IMR-90 (cell line): ENCODE measurements at regions not wholly inside any gene's neighbourhood (a gene's known extent, or its start where the extent isn't known, plus 50 kb on each side); places are given as distances from the start of the nearest gene placed in this dataset.

Source experiments
- ATAC-seq: fragments of 200-7000 bp; cut with Tn5 transposase; 2 replicates; pipeline ENCODE4 v1.9.1; 2020; ENCODE audit warnings: low read depth, mild to moderate bottlenecking, moderate library complexity
- BruUV-seq: library from RNA; stranded (reverse); fragments of 400-500 nt; replicated peaks from 2 replicates; lab custom pipeline; 2021; lab: Mats Ljungman, UMichigan
- CTCF ChIA-PET: fragments of 300-600 bp; formaldehyde crosslinking; extraction: SDS; loops from one replicate; lab custom pipeline; 2021; ENCODE audit warnings: antibody characterized with exemption; lab: Yijun Ruan, JAX
- POLR2A ChIA-PET: fragments of 300-600 bp; sonication (Branson Sonifier 250); formaldehyde crosslinking; loops from one replicate; lab custom pipeline; 2022; ENCODE audit warnings: antibody characterized with exemption; ENCODE audit not compliant: unreplicated experiment; lab: Charles Lee
- DNase-seq: peaks from one replicate; pipeline ENCODE4 v3.0.0; 2013
- H2AFZ ChIP-seq: replicated peaks from 2 replicates; pipeline ENCODE3; 2013; ENCODE audit warnings: low read length, mild to moderate bottlenecking; ENCODE audit not compliant: poor library complexity
- H2AK5ac ChIP-seq: 2 replicates; pipeline ENCODE4 v1.6.1; 2013; ENCODE audit warnings: low read depth, low read length, inconsistent platforms
- H2AK9ac ChIP-seq: replicated peaks from 2 replicates; pipeline ENCODE3; 2013; ENCODE audit warnings: mild to moderate bottlenecking, low read depth, low read length, moderate library complexity; ENCODE audit not compliant: poor library complexity
- H2BK120ac ChIP-seq: 2 replicates; pipeline ENCODE4 v1.6.1; 2013; ENCODE audit warnings: low read depth, low read length, inconsistent platforms
- H2BK15ac ChIP-seq: 3 replicates; pipeline ENCODE4 v1.6.1; 2013; ENCODE audit warnings: low read depth, low read length, inconsistent platforms
- H2BK20ac ChIP-seq: 2 replicates; pipeline ENCODE4 v1.6.1; 2013; ENCODE audit warnings: low read depth, mild to moderate bottlenecking, inconsistent platforms, low read length, moderate library complexity
- H2BK5ac ChIP-seq: 2 replicates; pipeline ENCODE4 v1.6.1; 2013; ENCODE audit warnings: mild to moderate bottlenecking, low read depth, low read length, inconsistent platforms; ENCODE audit not compliant: poor library complexity, severe bottlenecking
- H3K14ac ChIP-seq: replicated peaks from 2 replicates; pipeline ENCODE4 v1.6.1; 2013; ENCODE audit warnings: low read depth, low read length, inconsistent platforms
- H3K18ac ChIP-seq: 2 replicates; pipeline ENCODE4 v1.6.1; 2013; ENCODE audit warnings: low read depth, low read length, control low read depth
- H3K23ac ChIP-seq: 2 replicates; pipeline ENCODE4 v1.6.1; 2013; ENCODE audit warnings: low read depth, low read length, inconsistent platforms
- H3K27ac ChIP-seq: 2 replicates; pipeline ENCODE4 v1.5.1; 2013; ENCODE audit warnings: mild to moderate bottlenecking, control low read depth, low read length; ENCODE audit not compliant: insufficient read depth
- H3K27me3 ChIP-seq: 2 replicates; pipeline ENCODE4 v1.6.1; 2013; ENCODE audit warnings: low read length; ENCODE audit not compliant: control insufficient read depth, insufficient read depth
- H3K36me3 ChIP-seq: 2 replicates; pipeline ENCODE4 v1.6.1; 2013; ENCODE audit warnings: low read length, mixed read lengths; ENCODE audit not compliant: control insufficient read depth, insufficient read depth
- H3K4ac ChIP-seq: 2 replicates; pipeline ENCODE4 v1.6.1; 2013; ENCODE audit warnings: low read depth, low read length, inconsistent platforms
- H3K4me1 ChIP-seq: 2 replicates; pipeline ENCODE4 v1.6.1; 2013; ENCODE audit warnings: low read length, mixed read lengths; ENCODE audit not compliant: control insufficient read depth, insufficient read depth
- H3K4me2 ChIP-seq: 2 replicates; pipeline ENCODE4 v1.6.1; 2013; ENCODE audit warnings: low read depth, mild to moderate bottlenecking, control low read depth, low read length, moderate library complexity
- H3K4me3 ChIP-seq: 2 replicates; pipeline ENCODE4 v1.5.1; 2013; ENCODE audit warnings: low read depth, mild to moderate bottlenecking, control low read depth, low read length, moderate library complexity; ENCODE audit not compliant: insufficient read depth
- H3K56ac ChIP-seq: 2 replicates; pipeline ENCODE4 v1.6.1; 2013; ENCODE audit warnings: low read length, inconsistent platforms; ENCODE audit not compliant: insufficient read depth; ENCODE audit errors: extremely low read depth
- H3K79me1 ChIP-seq, 2 experiments: 2 replicates each; pipeline ENCODE4 v1.6.1; 2013; ENCODE audit warnings: low read length in 2 of 2, inconsistent platforms in 1 of 2, low read depth in 1 of 2
- H3K9ac ChIP-seq: 2 replicates; pipeline ENCODE4 v1.6.1; 2013; ENCODE audit warnings: low read depth, low read length, control low read depth
- H3K9me1 ChIP-seq: 2 replicates; pipeline ENCODE4 v1.6.1; 2013; ENCODE audit warnings: low read length, inconsistent platforms; ENCODE audit not compliant: insufficient read depth
- H3K9me3 ChIP-seq: 2 replicates; pipeline ENCODE4 v1.6.1; 2013; ENCODE audit warnings: low read length; ENCODE audit not compliant: control insufficient read depth, insufficient read depth
- H4K20me1 ChIP-seq: 2 replicates; pipeline ENCODE4 v1.6.1; 2013; ENCODE audit warnings: low read length, inconsistent platforms; ENCODE audit not compliant: insufficient read depth
- H4K5ac ChIP-seq: 2 replicates; pipeline ENCODE4 v1.6.1; 2013; ENCODE audit warnings: mild to moderate bottlenecking, low read depth, low read length, control low read depth
- H4K8ac ChIP-seq, 2 experiments: 2 replicates each; pipeline ENCODE4 v1.6.1; 2013; ENCODE audit warnings: low read depth in 2 of 2, low read length in 2 of 2, control low read depth in 1 of 2, inconsistent platforms in 1 of 2
- H4K91ac ChIP-seq: 2 replicates; pipeline ENCODE4 v1.6.1; 2013; ENCODE audit warnings: low read depth, low read length, inconsistent platforms; ENCODE audit not compliant: insufficient read depth
- BHLHE40 ChIP-seq: fragments of 150-350 bp; IDR thresholded peaks from 2 replicates; pipeline ENCODE4 v1.6.1; 2016; ENCODE audit warnings: mild to moderate bottlenecking, low read depth, low read length
- CEBPB ChIP-seq: IDR thresholded peaks from 2 replicates; pipeline ENCODE4 v1.6.1; 2012; ENCODE audit warnings: low read depth, low read length, improper control_type of control experiment
- CHD1 ChIP-seq: IDR thresholded peaks from 2 replicates; pipeline ENCODE4 v1.6.1; 2012; ENCODE audit warnings: low read depth, low read length, improper control_type of control experiment
- FOS ChIP-seq: fragments of 150-350 bp; IDR thresholded peaks from 2 replicates; pipeline ENCODE4 v1.6.1; 2016; ENCODE audit warnings: low read depth, low read length
- MAFK ChIP-seq: IDR thresholded peaks from 2 replicates; pipeline ENCODE4 v1.6.1; 2012; ENCODE audit warnings: low read depth, low read length, improper control_type of control experiment
- MAZ ChIP-seq: IDR thresholded peaks from 2 replicates; pipeline ENCODE4 v1.6.1; 2012; ENCODE audit warnings: low read depth, mild to moderate bottlenecking, low read length, improper control_type of control experiment, moderate library complexity, borderline replicate concordance
- MXI1 ChIP-seq: IDR thresholded peaks from 2 replicates; pipeline ENCODE4 v1.6.1; 2012; ENCODE audit warnings: low read depth, mild to moderate bottlenecking, low read length, moderate library complexity, borderline replicate concordance
- NFE2L2 ChIP-seq: fragments of 150-350 bp; IDR thresholded peaks from 2 replicates; pipeline ENCODE4 v1.6.1; 2016; ENCODE audit warnings: low read depth, mild to moderate bottlenecking, low read length
- POLR2A ChIP-seq: IDR thresholded peaks from 2 replicates; pipeline ENCODE4 v1.6.1; 2012; ENCODE audit warnings: mild to moderate bottlenecking, low read depth, low read length
- RAD21 ChIP-seq: IDR thresholded peaks from 2 replicates; pipeline ENCODE4 v1.6.1; 2012; ENCODE audit warnings: low read length, improper control_type of control experiment
- RCOR1 ChIP-seq: IDR thresholded peaks from 2 replicates; pipeline ENCODE4 v1.6.1; 2012; ENCODE audit warnings: mild to moderate bottlenecking, low read length, improper control_type of control experiment; ENCODE audit not compliant: insufficient replicate concordance
- RFX5 ChIP-seq: IDR thresholded peaks from 2 replicates; pipeline ENCODE4 v1.8.0; 2012; ENCODE audit warnings: low read depth, mild to moderate bottlenecking, low read length, moderate library complexity
- SMC3 ChIP-seq: fragments of 150-350 bp; IDR thresholded peaks from 2 replicates; pipeline ENCODE4 v1.6.1; 2016; ENCODE audit warnings: low read depth, mild to moderate bottlenecking, antibody characterized with exemption, low read length, moderate library complexity
- WGBS, 2 experiments: methylation state at CpG; one replicate each; pipeline versions ENCODE4 v1.1.5 to v1.1.7; 2013; ENCODE audit warnings: missing lambda C conversion rate in 2 of 2; ENCODE audit not compliant: insufficient read length in 1 of 2; ENCODE audit errors: extremely low coverage in 2 of 2; 5-methylcytosine and 5-hydroxymethylcytosine counted together
- dilution Hi-C: fragments of 300-500 bp; cut with HindIII; formaldehyde crosslinking; loops from one replicate; pipeline ENCODE4 v1.14.3; 2018; ENCODE audit warnings: low sequenced_read_pairs; ENCODE audit not compliant: unreplicated experiment
- in situ Hi-C: fragments of 300-500 bp; cut with MboI; formaldehyde crosslinking; loops from 3 replicates; pipeline ENCODE4 v1.14.3; 2019; ENCODE audit warnings: low sequenced_read_pairs, inconsistent platforms, mixed read lengths
- intact Hi-C: fragments of 100-400 bp; cut with micrococcal nuclease; formaldehyde crosslinking; loops from 2 replicates; pipeline ENCODE4 v1.10.0; 2022
- TF ChIP-seq, protein P1 (sequence below): conservative IDR thresholded peaks from 2 replicates; pipeline ENCODE4 v1.5.1; 2012; ENCODE audit warnings: mild to moderate bottlenecking, low read depth, low read length, improper control_type of control experiment
- TF ChIP-seq, protein P2 (sequence below): fragments of 150-350 bp; IDR thresholded peaks from 2 replicates; pipeline ENCODE4 v1.6.1; 2017; ENCODE audit warnings: mild to moderate bottlenecking, antibody characterized with exemption, low read length, low read depth
- TF ChIP-seq, protein P3 (sequence below): fragments of 150-350 bp; IDR thresholded peaks from 2 replicates; pipeline ENCODE4 v1.6.1; 2016; ENCODE audit warnings: low read depth, mild to moderate bottlenecking, low read length, moderate library complexity, borderline replicate concordance

DNA sequence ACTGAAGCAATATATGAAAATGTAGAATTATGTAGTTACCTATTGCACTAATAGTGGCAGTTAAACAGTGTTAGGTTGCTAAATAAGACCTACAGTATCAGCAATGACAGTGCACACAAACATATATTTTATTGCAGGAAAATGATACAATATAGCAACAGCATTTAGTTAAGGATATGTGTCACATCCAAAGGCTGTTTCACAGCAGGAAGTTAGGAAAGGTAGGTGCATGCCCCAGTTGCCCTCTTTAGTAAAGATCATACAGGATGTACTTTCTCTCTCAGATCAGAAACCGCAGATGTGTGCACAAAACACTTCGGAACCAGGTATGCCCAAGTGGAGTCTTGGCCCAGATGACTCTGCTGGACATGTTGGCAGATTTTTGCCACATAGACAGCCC lies 444.1 kb downstream of the XIRP2 start:
- Histone ChIP-seq H3K56ac (no peak overlapping the region), H3K36me3 (no peaks in the 10 kb centered on the region), H3K9me1 (0 out of 2 replicates have a peak, but pooled peaks cover 3% of the 10 kb centered on the region), H2BK120ac (no peak overlapping the region), H3K9ac (no peak overlapping the region), H4K91ac (no peak overlapping the region), H3K18ac (no peak overlapping the region), H2AK5ac (no peak overlapping the region), H4K20me1 (no peaks in the 10 kb centered on the region), H3K4ac (no peak overlapping the region), H3K9me3 (no peaks in the 10 kb centered on the region; the same call in 1 of the 2 replicates), H3K27me3 (no peaks in the 10 kb centered on the region), H3K14ac (no peak overlapping the region), H3K23ac (no peak overlapping the region), H3K79me1 (no peaks in the 10 kb centered on the region), H3K4me1 (no peaks in the 10 kb centered on the region), H4K8ac (no peak overlapping the region), H2BK20ac (no peak overlapping the region), H4K5ac (no peak overlapping the region), H2BK5ac (no peak overlapping the region), H2BK15ac (no peak overlapping the region), H3K27ac (no peak overlapping the region), H3K4me2 (no peak overlapping the region), H3K4me3 (no peak overlapping the region), H2AK9ac (no peak overlapping the region), H2AFZ (no peak overlapping the region)
- TF ChIP-seq, protein P1, sequence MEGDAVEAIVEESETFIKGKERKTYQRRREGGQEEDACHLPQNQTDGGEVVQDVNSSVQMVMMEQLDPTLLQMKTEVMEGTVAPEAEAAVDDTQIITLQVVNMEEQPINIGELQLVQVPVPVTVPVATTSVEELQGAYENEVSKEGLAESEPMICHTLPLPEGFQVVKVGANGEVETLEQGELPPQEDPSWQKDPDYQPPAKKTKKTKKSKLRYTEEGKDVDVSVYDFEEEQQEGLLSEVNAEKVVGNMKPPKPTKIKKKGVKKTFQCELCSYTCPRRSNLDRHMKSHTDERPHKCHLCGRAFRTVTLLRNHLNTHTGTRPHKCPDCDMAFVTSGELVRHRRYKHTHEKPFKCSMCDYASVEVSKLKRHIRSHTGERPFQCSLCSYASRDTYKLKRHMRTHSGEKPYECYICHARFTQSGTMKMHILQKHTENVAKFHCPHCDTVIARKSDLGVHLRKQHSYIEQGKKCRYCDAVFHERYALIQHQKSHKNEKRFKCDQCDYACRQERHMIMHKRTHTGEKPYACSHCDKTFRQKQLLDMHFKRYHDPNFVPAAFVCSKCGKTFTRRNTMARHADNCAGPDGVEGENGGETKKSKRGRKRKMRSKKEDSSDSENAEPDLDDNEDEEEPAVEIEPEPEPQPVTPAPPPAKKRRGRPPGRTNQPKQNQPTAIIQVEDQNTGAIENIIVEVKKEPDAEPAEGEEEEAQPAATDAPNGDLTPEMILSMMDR, result no peak
- TF ChIP-seq MXI1, result no peak
- TF ChIP-seq CHD1, result no peak
- TF ChIP-seq RAD21, result no peak
- TF ChIP-seq RCOR1, result no peak
- TF ChIP-seq, protein P2, sequence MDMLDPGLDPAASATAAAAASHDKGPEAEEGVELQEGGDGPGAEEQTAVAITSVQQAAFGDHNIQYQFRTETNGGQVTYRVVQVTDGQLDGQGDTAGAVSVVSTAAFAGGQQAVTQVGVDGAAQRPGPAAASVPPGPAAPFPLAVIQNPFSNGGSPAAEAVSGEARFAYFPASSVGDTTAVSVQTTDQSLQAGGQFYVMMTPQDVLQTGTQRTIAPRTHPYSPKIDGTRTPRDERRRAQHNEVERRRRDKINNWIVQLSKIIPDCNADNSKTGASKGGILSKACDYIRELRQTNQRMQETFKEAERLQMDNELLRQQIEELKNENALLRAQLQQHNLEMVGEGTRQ, result no peak
- TF ChIP-seq MAFK, result no peak
- TF ChIP-seq BHLHE40, result no peak
- TF ChIP-seq NFE2L2, result no peak
- TF ChIP-seq CEBPB, result no peak
- no peak for TF ChIP-seq MAZ
- TF ChIP-seq POLR2A, result no peak
- TF ChIP-seq SMC3, result no peak
- no peak for TF ChIP-seq FOS
- TF ChIP-seq RFX5, result no peak
- TF ChIP-seq, protein P3, sequence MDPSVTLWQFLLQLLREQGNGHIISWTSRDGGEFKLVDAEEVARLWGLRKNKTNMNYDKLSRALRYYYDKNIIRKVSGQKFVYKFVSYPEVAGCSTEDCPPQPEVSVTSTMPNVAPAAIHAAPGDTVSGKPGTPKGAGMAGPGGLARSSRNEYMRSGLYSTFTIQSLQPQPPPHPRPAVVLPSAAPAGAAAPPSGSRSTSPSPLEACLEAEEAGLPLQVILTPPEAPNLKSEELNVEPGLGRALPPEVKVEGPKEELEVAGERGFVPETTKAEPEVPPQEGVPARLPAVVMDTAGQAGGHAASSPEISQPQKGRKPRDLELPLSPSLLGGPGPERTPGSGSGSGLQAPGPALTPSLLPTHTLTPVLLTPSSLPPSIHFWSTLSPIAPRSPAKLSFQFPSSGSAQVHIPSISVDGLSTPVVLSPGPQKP, result no peak
- ChIA-PET CTCF (no interaction called here), POLR2A (no interaction called here)
- dilution Hi-C loops, result no loop called here
- in situ Hi-C loops, result no loop called here
- intact Hi-C loops, result no loop called here
- DNase-seq, result no peak
- BruUV-seq, result no TSS peak
- no peak for ATAC-seq
- WGBS, 2 experiments, result no CpG with 5 or more reads among the region's 2 CpGs
